IMR-90 (cell line): ENCODE measurements at regions not wholly inside any gene's neighbourhood (a gene's known extent, or its start where the extent isn't known, plus 50 kb on each side); places are given as distances from the start of the nearest gene placed in this dataset.

Experiments
- ATAC-seq: fragments of 200-7000 bp; cut with Tn5 transposase; 2 replicates; pipeline ENCODE4 v1.9.1; 2020; ENCODE audit warnings: low read depth, mild to moderate bottlenecking, moderate library complexity
- BruUV-seq: library from RNA; stranded (reverse); fragments of 400-500 nt; replicated peaks from 2 replicates; lab custom pipeline; 2021; lab: Mats Ljungman, UMichigan
- CTCF ChIA-PET: fragments of 300-600 bp; formaldehyde crosslinking; extraction: SDS; loops from one replicate; lab custom pipeline; 2021; ENCODE audit warnings: antibody characterized with exemption; lab: Yijun Ruan, JAX
- POLR2A ChIA-PET: fragments of 300-600 bp; sonication (Branson Sonifier 250); formaldehyde crosslinking; loops from one replicate; lab custom pipeline; 2022; ENCODE audit warnings: antibody characterized with exemption; ENCODE audit not compliant: unreplicated experiment; lab: Charles Lee
- DNase-seq: peaks from one replicate; pipeline ENCODE4 v3.0.0; 2013
- H2AFZ ChIP-seq: replicated peaks from 2 replicates; pipeline ENCODE3; 2013; ENCODE audit warnings: low read length, mild to moderate bottlenecking; ENCODE audit not compliant: poor library complexity
- H2AK5ac ChIP-seq: 2 replicates; pipeline ENCODE4 v1.6.1; 2013; ENCODE audit warnings: low read depth, low read length, inconsistent platforms
- H2AK9ac ChIP-seq: replicated peaks from 2 replicates; pipeline ENCODE3; 2013; ENCODE audit warnings: mild to moderate bottlenecking, low read depth, low read length, moderate library complexity; ENCODE audit not compliant: poor library complexity
- H2BK120ac ChIP-seq: 2 replicates; pipeline ENCODE4 v1.6.1; 2013; ENCODE audit warnings: low read depth, low read length, inconsistent platforms
- H2BK15ac ChIP-seq: 3 replicates; pipeline ENCODE4 v1.6.1; 2013; ENCODE audit warnings: low read depth, low read length, inconsistent platforms
- H2BK20ac ChIP-seq: 2 replicates; pipeline ENCODE4 v1.6.1; 2013; ENCODE audit warnings: low read depth, mild to moderate bottlenecking, inconsistent platforms, low read length, moderate library complexity
- H2BK5ac ChIP-seq: 2 replicates; pipeline ENCODE4 v1.6.1; 2013; ENCODE audit warnings: mild to moderate bottlenecking, low read depth, low read length, inconsistent platforms; ENCODE audit not compliant: poor library complexity, severe bottlenecking
- H3K14ac ChIP-seq: replicated peaks from 2 replicates; pipeline ENCODE4 v1.6.1; 2013; ENCODE audit warnings: low read depth, low read length, inconsistent platforms
- H3K18ac ChIP-seq: 2 replicates; pipeline ENCODE4 v1.6.1; 2013; ENCODE audit warnings: low read depth, low read length, control low read depth
- H3K23ac ChIP-seq: 2 replicates; pipeline ENCODE4 v1.6.1; 2013; ENCODE audit warnings: low read depth, low read length, inconsistent platforms
- H3K27ac ChIP-seq: 2 replicates; pipeline ENCODE4 v1.5.1; 2013; ENCODE audit warnings: mild to moderate bottlenecking, control low read depth, low read length; ENCODE audit not compliant: insufficient read depth
- H3K27me3 ChIP-seq: 2 replicates; pipeline ENCODE4 v1.6.1; 2013; ENCODE audit warnings: low read length; ENCODE audit not compliant: control insufficient read depth, insufficient read depth
- H3K36me3 ChIP-seq: 2 replicates; pipeline ENCODE4 v1.6.1; 2013; ENCODE audit warnings: low read length, mixed read lengths; ENCODE audit not compliant: control insufficient read depth, insufficient read depth
- H3K4ac ChIP-seq: 2 replicates; pipeline ENCODE4 v1.6.1; 2013; ENCODE audit warnings: low read depth, low read length, inconsistent platforms
- H3K4me1 ChIP-seq: 2 replicates; pipeline ENCODE4 v1.6.1; 2013; ENCODE audit warnings: low read length, mixed read lengths; ENCODE audit not compliant: control insufficient read depth, insufficient read depth
- H3K4me2 ChIP-seq: 2 replicates; pipeline ENCODE4 v1.6.1; 2013; ENCODE audit warnings: low read depth, mild to moderate bottlenecking, control low read depth, low read length, moderate library complexity
- H3K4me3 ChIP-seq: 2 replicates; pipeline ENCODE4 v1.5.1; 2013; ENCODE audit warnings: low read depth, mild to moderate bottlenecking, control low read depth, low read length, moderate library complexity; ENCODE audit not compliant: insufficient read depth
- H3K56ac ChIP-seq: 2 replicates; pipeline ENCODE4 v1.6.1; 2013; ENCODE audit warnings: low read length, inconsistent platforms; ENCODE audit not compliant: insufficient read depth; ENCODE audit errors: extremely low read depth
- H3K79me1 ChIP-seq, 2 experiments: 2 replicates each; pipeline ENCODE4 v1.6.1; 2013; ENCODE audit warnings: low read length in 2 of 2, inconsistent platforms in 1 of 2, low read depth in 1 of 2
- H3K9ac ChIP-seq: 2 replicates; pipeline ENCODE4 v1.6.1; 2013; ENCODE audit warnings: low read depth, low read length, control low read depth
- H3K9me1 ChIP-seq: 2 replicates; pipeline ENCODE4 v1.6.1; 2013; ENCODE audit warnings: low read length, inconsistent platforms; ENCODE audit not compliant: insufficient read depth
- H3K9me3 ChIP-seq: 2 replicates; pipeline ENCODE4 v1.6.1; 2013; ENCODE audit warnings: low read length; ENCODE audit not compliant: control insufficient read depth, insufficient read depth
- H4K20me1 ChIP-seq: 2 replicates; pipeline ENCODE4 v1.6.1; 2013; ENCODE audit warnings: low read length, inconsistent platforms; ENCODE audit not compliant: insufficient read depth
- H4K5ac ChIP-seq: 2 replicates; pipeline ENCODE4 v1.6.1; 2013; ENCODE audit warnings: mild to moderate bottlenecking, low read depth, low read length, control low read depth
- H4K8ac ChIP-seq, 2 experiments: 2 replicates each; pipeline ENCODE4 v1.6.1; 2013; ENCODE audit warnings: low read depth in 2 of 2, low read length in 2 of 2, control low read depth in 1 of 2, inconsistent platforms in 1 of 2
- H4K91ac ChIP-seq: 2 replicates; pipeline ENCODE4 v1.6.1; 2013; ENCODE audit warnings: low read depth, low read length, inconsistent platforms; ENCODE audit not compliant: insufficient read depth
- BHLHE40 ChIP-seq: fragments of 150-350 bp; IDR thresholded peaks from 2 replicates; pipeline ENCODE4 v1.6.1; 2016; ENCODE audit warnings: mild to moderate bottlenecking, low read depth, low read length
- CEBPB ChIP-seq: IDR thresholded peaks from 2 replicates; pipeline ENCODE4 v1.6.1; 2012; ENCODE audit warnings: low read depth, low read length, improper control_type of control experiment
- CHD1 ChIP-seq: IDR thresholded peaks from 2 replicates; pipeline ENCODE4 v1.6.1; 2012; ENCODE audit warnings: low read depth, low read length, improper control_type of control experiment
- CTCF ChIP-seq: conservative IDR thresholded peaks from 2 replicates; pipeline ENCODE4 v1.5.1; 2012; ENCODE audit warnings: mild to moderate bottlenecking, low read depth, low read length, improper control_type of control experiment
- ELK1 ChIP-seq: fragments of 150-350 bp; IDR thresholded peaks from 2 replicates; pipeline ENCODE4 v1.6.1; 2016; ENCODE audit warnings: low read depth, mild to moderate bottlenecking, low read length, moderate library complexity, borderline replicate concordance
- FOS ChIP-seq: fragments of 150-350 bp; IDR thresholded peaks from 2 replicates; pipeline ENCODE4 v1.6.1; 2016; ENCODE audit warnings: low read depth, low read length
- MAFK ChIP-seq: IDR thresholded peaks from 2 replicates; pipeline ENCODE4 v1.6.1; 2012; ENCODE audit warnings: low read depth, low read length, improper control_type of control experiment
- MAZ ChIP-seq: IDR thresholded peaks from 2 replicates; pipeline ENCODE4 v1.6.1; 2012; ENCODE audit warnings: low read depth, mild to moderate bottlenecking, low read length, improper control_type of control experiment, moderate library complexity, borderline replicate concordance
- MXI1 ChIP-seq: IDR thresholded peaks from 2 replicates; pipeline ENCODE4 v1.6.1; 2012; ENCODE audit warnings: low read depth, mild to moderate bottlenecking, low read length, moderate library complexity, borderline replicate concordance
- NFE2L2 ChIP-seq: fragments of 150-350 bp; IDR thresholded peaks from 2 replicates; pipeline ENCODE4 v1.6.1; 2016; ENCODE audit warnings: low read depth, mild to moderate bottlenecking, low read length
- POLR2A ChIP-seq: IDR thresholded peaks from 2 replicates; pipeline ENCODE4 v1.6.1; 2012; ENCODE audit warnings: mild to moderate bottlenecking, low read depth, low read length
- RAD21 ChIP-seq: IDR thresholded peaks from 2 replicates; pipeline ENCODE4 v1.6.1; 2012; ENCODE audit warnings: low read length, improper control_type of control experiment
- RCOR1 ChIP-seq: IDR thresholded peaks from 2 replicates; pipeline ENCODE4 v1.6.1; 2012; ENCODE audit warnings: mild to moderate bottlenecking, low read length, improper control_type of control experiment; ENCODE audit not compliant: insufficient replicate concordance
- RFX5 ChIP-seq: IDR thresholded peaks from 2 replicates; pipeline ENCODE4 v1.8.0; 2012; ENCODE audit warnings: low read depth, mild to moderate bottlenecking, low read length, moderate library complexity
- SMC3 ChIP-seq: fragments of 150-350 bp; IDR thresholded peaks from 2 replicates; pipeline ENCODE4 v1.6.1; 2016; ENCODE audit warnings: low read depth, mild to moderate bottlenecking, antibody characterized with exemption, low read length, moderate library complexity
- USF2 ChIP-seq: fragments of 150-350 bp; IDR thresholded peaks from 2 replicates; pipeline ENCODE4 v1.6.1; 2017; ENCODE audit warnings: mild to moderate bottlenecking, antibody characterized with exemption, low read length, low read depth
- dilution Hi-C: fragments of 300-500 bp; cut with HindIII; formaldehyde crosslinking; loops from one replicate; pipeline ENCODE4 v1.14.3; 2018; ENCODE audit warnings: low sequenced_read_pairs; ENCODE audit not compliant: unreplicated experiment
- in situ Hi-C: fragments of 300-500 bp; cut with MboI; formaldehyde crosslinking; loops from 3 replicates; pipeline ENCODE4 v1.14.3; 2019; ENCODE audit warnings: low sequenced_read_pairs, inconsistent platforms, mixed read lengths
- intact Hi-C: fragments of 100-400 bp; cut with micrococcal nuclease; formaldehyde crosslinking; loops from 2 replicates; pipeline ENCODE4 v1.10.0; 2022

- no peak overlapping the region for H4K5ac ChIP-seq
- no peaks in the 10 kb centered on the region for H3K36me3 ChIP-seq
- dilution Hi-C loops (no loop called here), in situ Hi-C loops (no loop called here), intact Hi-C loops (no loop called here)
- no peaks in the 10 kb centered on the region for H3K79me1 ChIP-seq
- H2BK5ac ChIP-seq = no peak overlapping the region
- no peaks in the 10 kb centered on the region for H3K4me1 ChIP-seq
- no peak overlapping the region for H3K9ac ChIP-seq
- no peak overlapping the region for H4K91ac ChIP-seq
- no TSS peak for BruUV-seq
- no peaks in the 10 kb centered on the region for H4K20me1 ChIP-seq
- POLR2A ChIA-PET = no interaction called here
- no peaks in the 10 kb centered on the region for H3K9me3 ChIP-seq
- no peak overlapping the region for H3K4me2 ChIP-seq
- no peak overlapping the region for H3K23ac ChIP-seq
- DNase-seq (no peak), ATAC-seq (no peak)
- no peak overlapping the region for H2BK120ac ChIP-seq
- no peak overlapping the region for H2BK15ac ChIP-seq
- H2AFZ ChIP-seq = no peak overlapping the region
- H3K4me3 ChIP-seq = no peak overlapping the region
- no peak overlapping the region for H3K4ac ChIP-seq
- no peak overlapping the region for H4K8ac ChIP-seq
- no peak overlapping the region for H3K14ac ChIP-seq
- H2AK9ac ChIP-seq = no peak overlapping the region
- no peak overlapping the region for H3K56ac ChIP-seq
- H3K27me3 ChIP-seq = no peaks in the 10 kb centered on the region
- TF ChIP-seq BHLHE40 = no peak
- TF ChIP-seq USF2 = no peak
- TF ChIP-seq SMC3 = no peak
- TF ChIP-seq RCOR1 = no peak
- TF ChIP-seq CTCF = no peak
- TF ChIP-seq POLR2A = no peak
- TF ChIP-seq NFE2L2 = no peak
- TF ChIP-seq ELK1 = no peak
- no peak for TF ChIP-seq RFX5
- TF ChIP-seq CEBPB = no peak
- TF ChIP-seq FOS = no peak
- TF ChIP-seq MAFK = no peak
- no peak for TF ChIP-seq RAD21
- no peak for TF ChIP-seq MAZ
- TF ChIP-seq CHD1 = no peak
- TF ChIP-seq MXI1 = no peak
- H3K18ac ChIP-seq = no peak overlapping the region
- H3K9me1 ChIP-seq = no peaks in the 10 kb centered on the region
- no peak overlapping the region for H2BK20ac ChIP-seq
- H2AK5ac ChIP-seq = no peak overlapping the region
- CTCF ChIA-PET = no interaction called here
- no peak overlapping the region for H3K27ac ChIP-seq
These were observed 628.7 kb upstream of the SEMA3D start for GRCh38 chr7:85815526-85815925.
